ENCODE measurements at regions not wholly inside any gene's neighbourhood (a gene's known extent, or its start where the extent isn't known, plus 50 kb on each side); places are given as distances from the start of the nearest gene placed in this dataset.
"Not testable (repeated sequence)": the region's sequence is repeated elsewhere in the genome, so short reads cannot be mapped to it uniquely, and the experiment has no call there.

GRCh38 chr2:83364264-83364663 lies 1094.8 kb downstream of the SUCLG1 start:
- Histone ChIP-seq H3K9me3 (no peaks in the 10 kb centered on the region), H3K4me3 (no peak overlapping the region), H3K27ac (no peak overlapping the region), H3K27me3 (no peaks in the 10 kb centered on the region), H3K36me3 (replicated peaks in 1 of 2; ENCODE audit: insufficient read depth in 1 of 2, low read depth in 2 of 2) (no peaks in the 10 kb centered on the region), H3K4me1 (no peaks in the 10 kb centered on the region)
- TF ChIP-seq POLR2A (IDR thresholded peaks at IDR 0.05) (no peak), CTCF (IDR thresholded peaks at IDR 0.05) (no peak)
- intact Hi-C loops (cut with DNase I) = no loop called here
- WGBS, 2 donors = 46 to 51% methylated on average over 2 of the region's 2 CpGs
- DNase-seq (no peak), ATAC-seq (no peak)

GRCh38 chr2:83363138-83363537 lies 1095.9 kb downstream of the SUCLG1 start:
- H3K9me3 ChIP-seq; intact Hi-C loops (cut with DNase I); DNase-seq; H3K27ac ChIP-seq; H3K4me3 ChIP-seq; H3K27me3 ChIP-seq; H3K36me3 ChIP-seq (replicated peaks in 1 of 2; ENCODE audit: insufficient read depth in 1 of 2, low read depth in 2 of 2); H3K4me1 ChIP-seq; ATAC-seq: not testable (repeated sequence)

GRCh38 chr2:83359336-83359735 lies 1099.7 kb downstream of the SUCLG1 start:
- Histone ChIP-seq H3K36me3 (replicated peaks in 1 of 2; ENCODE audit: insufficient read depth in 1 of 2, low read depth in 2 of 2) (no peaks in the 10 kb centered on the region), H3K4me1 (no peaks in the 10 kb centered on the region), H3K9me3 (no peaks in the 10 kb centered on the region), H3K27ac (no peak overlapping the region), H3K4me3 (no peak overlapping the region), H3K27me3 (no peaks in the 10 kb centered on the region)
- TF ChIP-seq POLR2A (IDR thresholded peaks at IDR 0.05) = no peak
- no peak for TF ChIP-seq CTCF (IDR thresholded peaks at IDR 0.05)
- ATAC-seq (no peak), DNase-seq (no peak)
- 75 to 79% methylated on average over 3 of the region's 3 CpGs for WGBS, 2 donors
- intact Hi-C loops (cut with DNase I) = no loop called here

GRCh38 chr2:83342860-83343329 lies 1116.2 kb downstream of the SUCLG1 start:
- no peak for DNase-seq
- Histone ChIP-seq H3K4me3 (no peak overlapping the region), H3K27me3 (no peaks in the 10 kb centered on the region), H3K4me1 (no peaks in the 10 kb centered on the region), H3K9me3 (no peaks in the 10 kb centered on the region), H3K27ac (no peak overlapping the region), H3K36me3 (replicated peaks in 1 of 2; ENCODE audit: insufficient read depth in 1 of 2, low read depth in 2 of 2) (no peaks in the 10 kb centered on the region)
- TF ChIP-seq POLR2A (IDR thresholded peaks at IDR 0.05) (no peak), CTCF (IDR thresholded peaks at IDR 0.05) (no peak)
- 76 to 85% methylated on average over 2 of the region's 2 CpGs for WGBS, 2 donors
- ATAC-seq = no peak
- intact Hi-C loops (cut with DNase I) = no loop called here

GRCh38 chr2:83340424-83340823 lies 1118.7 kb downstream of the SUCLG1 start:
- intact Hi-C loops (cut with DNase I) = no loop called here
- H3K9me3 ChIP-seq = no peaks in the 10 kb centered on the region
- 86% methylated on average over 3 of the region's 3 CpGs for WGBS, 2 donors
- DNase-seq (no peak), ATAC-seq (no peak)
- H3K27me3 ChIP-seq = no peaks in the 10 kb centered on the region
- no peaks in the 10 kb centered on the region for H3K4me1 ChIP-seq
- H3K27ac ChIP-seq = no peak overlapping the region
- no peak for TF ChIP-seq CTCF (IDR thresholded peaks at IDR 0.05)
- TF ChIP-seq POLR2A (IDR thresholded peaks at IDR 0.05) = no peak
- H3K36me3 ChIP-seq (replicated peaks in 1 of 2; ENCODE audit: insufficient read depth in 1 of 2, low read depth in 2 of 2) = no peaks in the 10 kb centered on the region
- no peak overlapping the region for H3K4me3 ChIP-seq

GRCh38 chr2:83339942-83340341 lies 1119.1 kb downstream of the SUCLG1 start:
- ATAC-seq; H3K36me3 ChIP-seq (replicated peaks in 1 of 2; ENCODE audit: insufficient read depth in 1 of 2, low read depth in 2 of 2); DNase-seq; H3K27me3 ChIP-seq; H3K4me3 ChIP-seq; H3K4me1 ChIP-seq; H3K27ac ChIP-seq; H3K9me3 ChIP-seq; intact Hi-C loops (cut with DNase I): not testable (repeated sequence)
- 90 to 92% methylated on average over 5 of the region's 5 CpGs for WGBS, 2 donors

Measured in body of pancreas (tissue), 4 donors.